Kasumi-1 (cell line): ENCODE measurements at regions not wholly inside any gene's neighbourhood (a gene's known extent, or its start where the extent isn't known, plus 50 kb on each side); places are given as distances from the start of the nearest gene placed in this dataset.

Experiments used
- DNase-seq, 2 experiments: peaks; one replicate each; lab custom pipeline; 2025; lab: John Stamatoyannopoulos, UW

DNA sequence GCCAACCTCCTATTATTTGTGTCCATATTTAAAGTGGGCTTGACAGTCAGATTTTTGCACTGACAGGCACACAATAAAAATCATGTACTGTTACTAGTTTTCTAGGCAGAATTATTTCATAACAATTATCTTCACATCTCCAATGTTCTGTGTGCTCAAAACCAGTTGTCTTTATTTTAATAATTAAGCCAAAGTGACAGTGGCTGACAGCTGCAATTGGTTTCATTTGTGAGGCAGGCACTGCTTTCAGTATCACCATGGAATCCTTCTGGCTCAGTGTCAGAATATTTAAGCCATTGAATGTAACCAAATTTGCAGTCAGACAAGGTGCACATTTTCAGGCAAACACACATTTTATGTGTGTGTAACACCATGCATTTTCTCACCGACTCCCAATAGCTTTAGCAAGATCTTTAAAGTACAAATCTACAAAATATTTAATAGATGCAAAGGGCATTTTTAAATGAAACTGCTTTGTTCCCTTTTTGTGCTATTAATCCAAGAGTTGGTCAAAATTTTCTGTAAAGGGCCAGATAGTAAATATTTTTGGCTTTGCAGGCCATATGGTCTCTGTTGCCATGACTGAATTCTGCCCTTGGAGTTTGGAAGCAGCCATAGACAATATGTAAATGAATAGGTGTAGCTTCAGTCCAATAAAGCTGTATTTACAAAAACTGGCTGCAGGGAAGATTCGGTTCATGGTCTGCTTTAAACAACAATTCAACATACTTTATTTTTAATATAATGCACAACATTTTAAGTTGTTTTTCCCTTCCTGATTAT, 486.0 kb downstream of the KCNJ2 start:
- no peak for DNase-seq

DNA sequence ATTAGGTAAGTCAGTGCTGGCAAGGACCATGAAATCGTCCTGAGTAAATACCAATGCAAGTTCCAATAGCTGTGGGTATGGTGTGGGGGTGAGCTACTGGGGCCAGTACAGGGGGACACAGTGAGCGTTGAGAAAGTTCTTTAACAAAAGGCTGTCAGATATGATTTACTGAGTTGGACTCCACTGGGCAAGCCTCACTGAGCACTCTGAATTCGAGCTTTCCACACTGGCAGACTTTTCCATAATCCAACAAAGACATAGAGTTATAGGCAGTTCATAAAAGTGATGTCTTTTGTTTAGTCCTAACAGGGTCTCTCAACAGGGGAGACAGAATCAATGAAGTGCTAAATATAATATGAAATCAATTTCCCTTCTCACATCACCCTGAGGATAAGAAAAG, 489.0 kb downstream of the KCNJ2 start:
- no peak for DNase-seq

- no peak for DNase-seq
Observed at GRCh38 chr17:70658840-70659239, 489.5 kb downstream of the KCNJ2 start.

GRCh38 chr17:70661342-70662222, 492.2 kb downstream of the KCNJ2 start:
- no peak for DNase-seq

DNA sequence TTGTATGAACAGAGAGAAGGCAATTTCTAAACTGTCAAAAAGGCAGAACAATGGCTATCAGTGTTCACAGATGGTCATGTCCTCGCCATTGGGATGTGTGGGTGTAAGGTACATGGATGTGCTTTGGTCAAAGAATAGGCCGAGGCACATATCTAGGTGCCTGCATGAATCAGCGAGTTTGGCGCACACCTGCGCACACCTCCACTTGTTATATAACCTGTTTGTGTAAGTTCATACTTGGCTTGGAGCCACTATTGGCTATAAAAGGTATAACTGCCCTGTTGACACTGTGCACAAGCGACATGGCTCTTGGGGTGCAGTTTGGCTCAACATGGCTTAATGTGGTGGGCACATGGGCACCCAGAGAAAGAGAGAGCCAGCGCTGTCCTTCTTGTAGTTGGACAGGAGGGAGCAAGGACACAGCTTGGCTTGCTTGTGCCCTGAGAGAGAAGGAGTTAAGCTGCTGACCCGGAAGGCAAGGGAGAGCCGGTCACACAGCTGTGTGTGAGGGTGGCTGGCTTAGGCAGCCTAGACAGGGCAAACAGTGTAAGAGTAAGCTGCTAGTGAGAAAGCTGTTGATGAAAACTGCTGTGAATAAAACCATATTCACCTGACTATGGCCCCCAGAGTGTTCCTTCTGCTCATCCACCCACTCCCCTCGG, 499.1 kb downstream of the KCNJ2 start:
- no peak for DNase-seq

GRCh38 chr17:70668938-70669778, 499.8 kb downstream of the KCNJ2 start:
- no peak for DNase-seq

DNA sequence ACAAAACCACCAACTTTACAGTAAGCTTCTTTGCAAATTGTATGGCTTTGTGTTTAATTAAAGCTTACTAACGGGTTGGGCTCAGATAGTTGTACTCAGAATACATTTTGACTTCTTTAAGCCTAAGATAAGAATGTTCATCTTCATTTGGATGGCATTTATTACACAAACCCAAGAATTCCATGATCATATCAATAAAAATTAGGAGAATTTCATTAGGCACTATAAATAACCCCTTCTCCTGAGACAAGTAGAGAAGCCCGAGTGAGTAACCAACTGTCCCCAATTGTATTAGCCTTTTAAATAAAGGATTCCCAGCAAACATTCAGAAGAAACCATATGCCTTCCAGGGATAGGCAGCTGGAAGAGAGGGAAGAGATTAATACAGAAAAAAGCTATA, 504.7 kb downstream of the KCNJ2 start:
- no peak for DNase-seq

DNA sequence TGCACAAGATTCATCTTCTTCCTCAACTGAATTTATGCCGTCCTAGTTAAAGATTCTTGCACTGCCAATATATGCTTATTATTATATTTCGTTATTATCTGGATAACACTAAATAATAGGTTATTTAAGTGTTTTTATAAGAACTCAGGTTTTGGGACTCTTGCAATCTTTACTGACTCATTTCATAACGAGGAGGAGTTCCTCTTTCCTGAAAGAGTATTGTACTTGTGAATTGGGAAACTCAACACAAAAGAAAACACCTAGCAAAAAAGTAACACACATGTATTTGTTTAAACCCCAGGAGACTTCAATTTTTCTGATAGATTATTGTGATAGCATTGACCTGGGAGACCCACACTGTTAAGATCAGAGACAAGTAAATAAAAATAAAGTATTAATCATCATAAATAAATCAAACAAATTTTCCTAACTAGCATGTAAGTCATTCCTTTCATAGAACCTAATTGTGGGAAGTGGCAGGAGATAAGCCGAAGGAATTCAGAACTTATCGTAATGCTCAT, 505.8 kb downstream of the KCNJ2 start:
- no peak for DNase-seq

- no peak for DNase-seq
Observed at GRCh38 chr17:70677783-70678647, 508.7 kb downstream of the KCNJ2 start.

DNA sequence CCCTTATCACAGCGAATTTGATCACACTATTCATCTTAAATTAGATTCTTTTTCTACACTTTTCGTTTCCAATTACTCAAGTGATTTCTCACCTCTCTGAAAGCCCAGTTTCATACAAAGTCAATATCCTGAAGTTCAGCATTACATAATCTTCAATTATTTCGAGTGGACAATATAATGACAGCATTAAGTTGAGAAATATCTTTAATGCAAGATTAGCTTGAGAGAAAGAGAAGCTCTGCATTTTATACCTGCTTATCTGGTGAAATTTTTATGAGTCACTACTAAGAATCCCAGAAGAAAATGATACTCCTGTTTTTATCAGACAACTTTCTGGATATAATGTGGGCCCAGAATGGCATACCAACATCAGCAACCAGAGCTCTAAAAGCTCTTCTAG, 509.6 kb downstream of the KCNJ2 start:
- DNase-seq: no peak

DNA sequence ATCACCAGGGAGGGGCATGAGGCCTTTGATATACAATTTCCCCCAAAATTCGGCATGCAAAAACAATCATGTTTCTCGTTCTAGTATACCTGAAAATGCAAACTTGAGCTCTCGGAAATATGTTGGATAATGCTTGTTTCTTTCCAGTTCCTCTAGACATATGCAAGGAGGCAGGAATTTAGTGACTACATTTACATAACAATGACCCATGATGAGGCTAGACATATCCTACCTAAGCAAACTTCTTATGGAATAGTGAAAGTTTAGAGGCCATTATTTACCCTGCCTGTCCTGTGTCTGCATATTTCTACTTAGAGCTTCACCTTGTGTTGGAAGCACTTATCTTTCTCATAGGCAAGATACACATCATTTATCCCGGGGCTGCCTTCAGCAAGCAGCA, 514.6 kb downstream of the KCNJ2 start:
- no peak for DNase-seq

GRCh38 chr17:70687421-70687820, 518.1 kb downstream of the KCNJ2 start:
- no peak for DNase-seq

DNA sequence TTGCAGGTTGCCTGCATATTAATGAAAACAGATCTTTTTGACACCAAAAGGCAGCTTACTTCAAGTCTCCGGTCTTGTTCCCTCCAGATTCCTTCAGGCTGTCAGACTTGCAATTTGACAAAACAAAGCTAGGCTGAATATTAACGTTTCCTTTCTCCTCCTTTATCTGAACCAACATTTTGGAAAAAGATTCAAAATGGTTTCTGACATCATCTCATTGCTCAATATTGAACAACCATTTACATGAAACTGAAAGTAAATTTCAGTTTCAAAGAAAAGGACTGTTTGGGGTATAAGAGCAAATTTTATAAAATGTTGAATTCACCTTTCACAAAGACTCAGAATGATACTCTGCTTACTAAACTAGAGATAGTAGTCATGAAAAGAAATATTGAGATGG, 521.8 kb downstream of the KCNJ2 start:
- DNase-seq: no peak

GRCh38 chr17:70699408-70699807, 530.1 kb downstream of the KCNJ2 start:
- no peak for DNase-seq

DNA sequence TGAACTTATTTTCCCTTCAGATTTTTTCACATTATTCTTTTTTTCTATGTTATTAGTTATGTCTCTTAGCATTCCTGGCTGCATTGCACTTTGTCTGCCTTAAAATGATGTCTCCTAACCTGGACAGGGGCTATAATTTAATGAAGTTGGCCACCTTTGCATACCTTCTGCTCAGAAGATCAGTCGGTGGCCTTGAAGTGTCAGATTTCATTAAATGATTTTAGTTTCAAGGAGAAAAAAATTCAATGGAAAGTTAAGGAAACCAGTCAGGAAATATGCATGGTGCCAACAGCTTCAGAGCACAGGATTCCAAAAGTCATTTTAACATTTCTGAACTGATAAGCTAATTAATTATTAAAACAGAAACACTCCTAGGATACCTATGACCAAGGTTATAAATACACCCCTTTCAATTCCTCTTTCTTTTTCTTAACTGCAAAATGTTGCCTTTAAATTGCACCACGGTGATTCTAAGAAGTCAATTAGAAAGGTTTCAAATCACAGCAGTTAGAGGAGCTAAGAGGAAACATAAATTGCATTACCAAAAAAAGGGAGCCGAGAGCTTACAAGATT, 533.4 kb downstream of the KCNJ2 start:
- DNase-seq: no peak

- DNase-seq: no peak
Observed at GRCh38 chr17:70709596-70709995, 540.3 kb downstream of the KCNJ2 start.

DNA sequence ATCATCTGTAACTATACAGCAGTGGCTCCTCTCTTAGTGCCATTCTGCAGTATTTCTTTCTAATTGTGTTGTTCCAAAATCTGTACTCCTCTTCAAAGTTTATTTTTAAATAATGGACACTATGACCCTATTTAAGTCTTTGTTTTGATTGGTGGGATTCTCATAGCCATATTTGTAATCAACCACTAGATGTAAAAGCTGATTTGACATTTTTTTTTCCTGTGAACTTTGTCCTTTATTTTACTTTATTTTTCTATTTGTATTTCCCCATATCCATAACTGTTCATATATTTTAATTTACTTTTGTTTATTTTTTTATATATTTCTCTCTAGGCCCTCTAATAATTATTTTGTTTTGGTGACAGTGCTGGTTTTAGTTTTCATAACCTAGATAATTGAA, 544.4 kb downstream of the KCNJ2 start:
- DNase-seq: no peak

DNA sequence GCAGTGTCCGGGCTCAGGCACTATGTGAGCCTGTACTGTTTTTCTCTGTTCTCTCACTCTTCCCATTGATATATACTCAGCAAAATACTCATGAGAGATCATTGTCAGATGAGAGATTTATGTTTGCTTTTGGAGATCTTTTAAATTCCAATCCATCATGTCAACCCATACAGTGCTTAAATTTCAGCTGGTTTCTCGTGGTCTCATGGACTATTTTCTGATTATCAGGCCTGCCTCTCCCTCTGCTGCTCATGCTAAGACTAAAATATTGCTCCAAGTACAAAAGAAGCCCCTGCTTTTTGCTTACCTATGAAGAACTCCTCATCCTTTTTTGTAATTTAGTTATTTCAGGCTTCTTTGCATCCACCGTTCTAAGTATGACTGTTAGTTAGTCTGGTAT, 547.2 kb downstream of the KCNJ2 start:
- DNase-seq: no peak

GRCh38 chr17:70717042-70717441, 547.7 kb downstream of the KCNJ2 start:
- no peak for DNase-seq

DNA sequence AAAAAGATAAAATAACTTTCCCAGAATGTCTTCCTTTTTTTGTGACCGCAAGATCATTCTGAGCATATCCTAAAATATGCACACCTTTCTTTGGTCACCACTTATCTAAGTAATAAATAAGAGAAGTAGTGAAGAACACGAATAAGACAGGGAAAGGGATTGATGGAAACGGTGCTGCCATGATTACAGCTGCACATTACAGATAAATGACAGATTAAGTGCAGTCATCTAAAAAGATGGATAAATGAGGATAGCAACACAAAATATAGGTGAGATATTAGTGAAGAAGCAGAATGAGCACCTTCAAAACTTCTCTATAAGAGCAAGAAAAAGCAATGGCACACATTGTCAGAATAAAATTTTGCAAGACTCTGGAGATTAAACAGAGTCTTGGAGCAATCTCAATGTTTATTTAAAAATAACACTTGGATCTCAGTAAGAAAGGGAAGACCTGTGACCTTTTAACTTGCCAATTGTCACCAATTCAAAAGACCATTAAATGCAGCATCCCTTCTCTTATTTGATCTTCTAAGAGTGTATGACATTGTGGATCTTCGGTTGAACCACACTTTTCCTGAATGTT, 567.1 kb downstream of the KCNJ2 start:
- DNase-seq: no peak
